Activated CD8-positive, alpha-beta memory T cell treated with anti-CD3 and anti-CD28 coated beads, Interleukin-2, amount 50 U/mL, for 1 hour (primary cell): ENCODE measurements at regions not wholly inside any gene's neighbourhood (a gene's known extent, or its start where the extent isn't known, plus 50 kb on each side); places are given as distances from the start of the nearest gene placed in this dataset.

Source experiments
- DNase-seq: peaks from one replicate; pipeline ENCODE4 v3.0.0-alpha.2; 2020; ENCODE audit errors: extremely low read depth

DNA sequence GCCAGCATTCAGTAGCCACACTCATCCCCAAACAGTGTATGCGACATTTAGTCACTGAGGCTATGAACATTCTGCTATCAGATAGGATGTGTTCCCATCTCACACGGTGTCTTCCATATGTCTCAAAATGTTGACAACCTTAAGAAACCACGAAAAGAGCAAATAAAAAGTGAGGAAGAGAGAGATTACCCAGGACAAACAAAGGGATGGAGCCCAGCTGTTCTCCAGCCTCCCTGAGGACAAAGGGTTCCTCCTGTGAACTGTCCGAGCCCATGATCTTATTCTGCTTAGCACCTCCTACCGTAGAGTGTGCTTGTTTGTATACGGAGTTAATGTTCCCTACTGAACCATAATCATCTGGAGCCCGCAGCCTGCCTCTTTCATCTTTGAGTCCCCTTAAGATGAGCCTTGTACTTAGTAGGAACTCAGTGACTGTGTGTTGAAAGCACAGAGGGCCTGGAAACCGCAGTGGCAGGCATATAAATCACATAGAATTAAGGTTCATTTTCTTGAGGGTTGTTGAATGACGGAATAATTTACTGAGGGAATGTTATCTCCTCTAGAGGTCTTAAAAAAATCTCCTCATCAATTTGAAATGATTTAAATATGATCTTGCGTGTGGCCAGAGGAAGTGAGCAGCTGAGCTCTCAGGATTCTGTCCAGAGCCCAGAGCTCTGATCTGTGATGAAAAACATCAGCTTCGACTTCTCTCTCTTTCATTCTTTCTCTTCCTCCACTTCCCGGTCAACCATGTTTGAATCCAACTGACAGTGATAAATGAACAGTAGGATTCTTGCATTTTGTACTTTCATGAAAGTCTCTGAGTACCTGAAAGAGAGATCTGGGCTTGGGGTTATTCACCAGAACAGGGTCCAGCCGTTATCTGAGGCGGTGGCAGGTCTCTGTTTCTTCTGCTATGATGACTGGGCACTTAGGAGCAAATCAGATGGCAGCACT, 200.5 kb downstream of the KLF5 start:
- DNase-seq: no peak

DNA sequence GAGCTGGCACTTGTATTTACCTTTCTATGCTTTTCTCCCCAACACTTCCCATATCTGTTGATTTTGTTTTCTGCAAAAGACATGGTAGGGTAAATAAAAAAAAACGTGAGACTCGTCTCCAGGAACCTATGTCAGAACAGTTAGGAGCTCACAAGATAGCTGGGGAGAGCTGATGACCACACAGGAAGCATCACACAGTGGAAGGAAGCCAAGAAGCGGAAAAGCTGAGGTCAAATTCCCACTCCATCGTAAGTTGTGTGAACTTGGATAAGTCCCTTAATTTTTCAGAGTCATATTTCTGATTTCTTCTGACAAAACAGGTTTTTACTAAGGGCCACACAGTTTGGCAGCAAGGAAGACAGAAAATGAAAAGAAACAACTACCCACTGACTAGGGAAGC, 199.6 kb downstream of the KLF5 start:
- DNase-seq: no peak

- no peak for DNase-seq
These were observed 196.0 kb downstream of the KLF5 start for GRCh38 chr13:73254827-73255226.

DNA sequence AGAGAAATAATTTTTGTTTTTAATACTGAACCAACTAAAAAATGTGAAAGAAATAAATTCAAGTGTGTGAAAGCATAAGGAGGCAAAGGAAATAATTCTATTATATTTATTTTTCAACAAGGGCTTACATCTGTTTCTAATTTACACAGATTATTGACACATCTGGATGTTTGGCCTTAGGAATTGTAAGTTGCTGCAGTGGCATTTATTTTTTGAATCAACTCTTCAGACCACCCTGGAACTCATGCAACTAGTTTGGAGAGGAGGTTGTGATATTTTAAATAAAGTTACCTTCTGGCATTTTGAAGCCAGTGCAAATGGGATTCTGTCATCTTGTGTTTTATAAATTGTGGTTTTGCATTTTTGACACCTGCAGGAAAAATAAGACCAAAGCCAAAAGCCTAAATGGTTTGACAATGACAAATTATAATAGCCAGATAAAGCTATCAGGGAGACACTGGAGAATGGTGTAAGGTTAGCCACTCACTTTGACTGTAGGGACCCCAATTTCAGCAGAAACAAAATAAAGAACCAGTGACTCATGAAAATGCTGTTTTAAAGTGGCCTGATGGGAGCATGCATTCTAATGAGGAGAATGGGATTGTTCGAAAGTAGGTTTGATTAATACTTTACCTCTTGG, 192.9 kb downstream of the KLF5 start:
- no peak for DNase-seq

DNA sequence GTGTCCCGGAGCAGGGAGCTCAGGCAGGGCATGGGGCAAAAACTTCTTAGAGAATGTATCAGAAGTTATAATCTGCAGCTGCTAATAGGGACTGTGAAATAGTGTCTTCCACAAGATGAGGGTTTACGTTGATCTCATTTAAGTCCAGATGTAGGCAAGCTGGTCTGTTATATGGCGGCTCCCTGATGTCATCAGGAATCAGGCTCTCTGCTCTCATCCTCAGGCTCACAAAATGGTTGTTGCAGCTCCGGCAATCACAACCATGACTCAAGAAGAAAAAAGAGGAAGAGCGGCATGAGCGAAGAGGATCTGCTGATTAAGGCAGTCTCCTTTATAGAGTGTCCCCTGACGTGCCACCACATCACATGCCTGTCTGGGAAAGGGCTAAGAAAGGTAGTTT, 191.3 kb downstream of the KLF5 start:
- no peak for DNase-seq

DNA sequence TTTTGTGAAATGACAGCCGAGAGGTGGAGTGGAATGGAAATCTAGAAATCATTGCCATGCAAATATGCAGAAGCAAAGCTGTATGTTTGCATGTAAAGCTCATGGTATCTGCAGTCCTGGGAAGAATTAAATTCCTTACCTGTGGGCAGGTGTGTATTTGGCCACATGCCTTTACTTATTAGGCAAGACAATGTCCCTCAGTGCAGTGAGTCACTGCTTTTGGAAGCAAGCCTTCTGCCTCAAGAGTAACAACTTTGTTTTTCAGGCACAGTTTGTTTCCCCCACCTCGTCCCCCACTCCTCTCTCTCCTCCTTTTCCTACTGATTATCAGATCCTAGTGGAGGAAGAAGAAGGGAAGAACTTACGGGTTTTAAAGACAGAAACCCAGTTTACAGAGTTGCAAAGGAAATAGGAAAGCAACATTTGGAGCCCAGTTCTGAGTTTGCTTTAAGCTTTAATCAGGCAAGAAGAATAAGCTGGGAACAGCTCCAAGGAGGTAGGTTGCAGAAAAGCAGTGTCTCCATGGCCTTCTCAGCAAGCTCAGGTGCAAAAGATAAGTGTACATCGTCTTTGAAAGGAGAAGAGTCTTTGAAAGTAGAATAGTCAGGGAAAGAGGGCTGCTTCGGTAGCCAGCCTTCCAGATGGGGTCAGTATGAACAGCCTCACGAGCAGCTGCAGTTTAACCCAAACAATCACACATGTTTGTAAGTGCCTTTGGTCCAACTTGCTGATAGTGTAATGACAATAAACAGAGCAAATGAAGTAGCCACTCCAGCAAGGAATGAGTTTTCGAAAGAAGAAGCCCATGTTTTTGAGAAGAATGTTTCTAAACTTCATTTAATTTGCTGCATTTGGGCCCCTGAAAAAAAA, 190.1 kb downstream of the KLF5 start:
- DNase-seq: no peak

- DNase-seq: no peak
These were observed 189.3 kb downstream of the KLF5 start for GRCh38 chr13:73248154-73248553.

GRCh38 chr13:73245246-73245645, 186.4 kb downstream of the KLF5 start:
- no peak for DNase-seq

- DNase-seq: no peak
These were observed 185.7 kb downstream of the KLF5 start for GRCh38 chr13:73244467-73244866.

GRCh38 chr13:73242515-73243015, 183.8 kb downstream of the KLF5 start:
- no peak for DNase-seq

GRCh38 chr13:73240193-73240592, 181.4 kb downstream of the KLF5 start:
- DNase-seq: no peak

- no peak for DNase-seq
These were observed 176.6 kb downstream of the KLF5 start for GRCh38 chr13:73235385-73235784.

DNA sequence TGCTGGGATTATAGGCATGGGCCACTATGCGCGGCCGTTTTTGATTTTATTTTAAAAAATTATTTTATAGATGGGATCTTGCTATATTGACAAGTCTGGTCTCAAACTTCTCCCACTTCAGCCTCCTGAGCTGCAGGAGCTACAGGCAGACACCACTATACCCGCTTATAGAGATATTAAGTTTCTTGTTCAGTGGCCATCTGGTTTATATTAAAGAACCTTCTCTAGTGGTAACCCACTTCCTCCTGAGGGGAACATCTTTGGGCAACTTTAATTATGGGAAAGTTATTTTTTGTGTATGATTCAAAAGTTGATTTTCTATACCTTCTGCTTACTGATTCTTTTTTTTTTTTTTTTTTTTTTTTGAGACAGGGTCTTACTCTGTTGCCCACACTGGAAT, 172.7 kb downstream of the KLF5 start:
- no peak for DNase-seq

DNA sequence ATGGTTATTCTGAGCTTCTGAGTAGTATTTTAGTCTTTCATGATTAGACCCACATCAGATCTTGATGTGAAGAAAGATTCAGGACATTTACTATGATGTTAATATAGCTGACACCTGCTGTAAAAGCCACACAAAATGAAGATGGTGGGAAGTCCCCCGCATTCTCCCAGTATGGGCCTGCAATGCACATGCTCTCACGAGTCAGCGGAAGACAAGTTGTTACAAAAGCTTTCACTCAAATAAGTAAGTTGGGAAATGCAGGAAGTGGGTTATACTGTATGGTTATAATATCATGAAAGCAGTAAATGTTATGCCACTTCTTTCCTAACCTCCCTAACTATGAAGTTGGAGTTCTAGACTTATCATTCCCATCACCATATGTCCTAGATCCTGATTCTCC, 171.9 kb downstream of the KLF5 start:
- DNase-seq: no peak

- no peak for DNase-seq
These were observed 169.7 kb downstream of the KLF5 start for GRCh38 chr13:73228546-73228945.

- no peak for DNase-seq
These were observed 167.2 kb downstream of the KLF5 start for GRCh38 chr13:73225990-73226389.

- no peak for DNase-seq
These were observed 165.9 kb downstream of the KLF5 start for GRCh38 chr13:73224703-73225102.

- no peak for DNase-seq
These were observed 164.6 kb downstream of the KLF5 start for GRCh38 chr13:73223372-73223781.

DNA sequence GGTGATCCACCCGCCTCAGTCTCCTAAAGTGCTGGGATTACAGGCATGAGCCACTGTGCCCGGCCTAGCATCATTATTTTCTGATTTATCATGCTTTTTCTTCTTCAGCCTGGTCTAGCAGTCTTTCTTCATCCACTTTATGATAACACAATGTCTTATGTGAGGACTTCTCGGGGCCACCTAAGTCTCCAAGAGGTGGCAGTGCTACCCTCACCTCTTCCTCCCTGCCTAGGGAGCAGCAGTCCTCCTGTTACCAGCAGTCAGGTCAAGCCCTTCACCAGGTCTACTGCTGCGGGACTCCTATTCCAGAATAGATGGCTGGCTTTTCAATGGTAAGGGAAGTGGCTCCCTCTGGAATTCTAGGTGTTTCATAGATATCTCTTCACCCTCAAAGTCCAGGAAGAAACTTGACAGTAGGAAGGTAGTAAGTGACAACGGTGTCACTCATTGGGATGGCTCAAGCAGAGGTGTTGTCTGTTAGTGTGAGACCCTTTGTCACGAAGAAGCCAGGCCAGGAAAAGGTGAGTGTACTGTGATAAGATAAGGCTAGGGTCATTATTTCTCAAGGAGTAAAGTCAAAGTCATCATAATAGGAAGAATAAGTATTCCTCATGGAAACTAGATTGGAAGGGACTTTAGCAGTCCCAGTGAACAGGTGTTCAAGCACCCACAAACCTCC, 164.0 kb downstream of the KLF5 start:
- no peak for DNase-seq

GRCh38 chr13:73220966-73221720, 162.3 kb downstream of the KLF5 start:
- DNase-seq: no peak

GRCh38 chr13:73218181-73218580, 159.4 kb downstream of the KLF5 start:
- DNase-seq: no peak
